Immature natural killer cell (primary cell): ENCODE measurements at regions not wholly inside any gene's neighbourhood (a gene's known extent, or its start where the extent isn't known, plus 50 kb on each side); places are given as distances from the start of the nearest gene placed in this dataset.

Experiments used
- DNase-seq, 3 donors: peaks; one replicate each; pipeline ENCODE4 v3.0.0; 2022; ENCODE audit warnings: mixed read lengths in 1 of 3
- H3K27ac Mint-ChIP-seq, 6 donors: one replicate each; pipeline ENCODE4 v1.8.0; 2020; ENCODE audit warnings: mixed read lengths in 6 of 6, mild to moderate bottlenecking in 5 of 6, inconsistent platforms in 4 of 6, moderate library complexity in 3 of 6
- H3K27me3 Mint-ChIP-seq, 3 donors: one replicate each; pipeline ENCODE4 v1.8.0; 2020 to 2021; ENCODE audit warnings: low read depth in 3 of 3, mild to moderate bottlenecking in 3 of 3, mixed read lengths in 3 of 3, moderate library complexity in 3 of 3, inconsistent platforms in 1 of 3
- H3K36me3 Mint-ChIP-seq, 3 donors: one replicate each; pipeline ENCODE4 v1.8.0; 2020; ENCODE audit warnings: mixed read lengths in 3 of 3, inconsistent platforms in 2 of 3, mild to moderate bottlenecking in 2 of 3
- H3K4me1 Mint-ChIP-seq, 2 donors: one replicate each; pipeline ENCODE4 v1.8.0; 2020; ENCODE audit warnings: inconsistent platforms in 2 of 2, mild to moderate bottlenecking in 2 of 2, mixed read lengths in 2 of 2, moderate library complexity in 1 of 2
- H3K4me3 Mint-ChIP-seq, 5 donors: one replicate each; pipeline ENCODE4 v1.8.0; 2020; ENCODE audit warnings: mild to moderate bottlenecking in 5 of 5, mixed read lengths in 5 of 5, inconsistent platforms in 3 of 5, moderate library complexity in 3 of 5
- H3K9me3 Mint-ChIP-seq, 6 donors: one replicate each; pipeline ENCODE4 v1.8.0; 2020; ENCODE audit warnings: mild to moderate bottlenecking in 6 of 6, mixed read lengths in 6 of 6, inconsistent platforms in 4 of 6, moderate library complexity in 3 of 6

DNA sequence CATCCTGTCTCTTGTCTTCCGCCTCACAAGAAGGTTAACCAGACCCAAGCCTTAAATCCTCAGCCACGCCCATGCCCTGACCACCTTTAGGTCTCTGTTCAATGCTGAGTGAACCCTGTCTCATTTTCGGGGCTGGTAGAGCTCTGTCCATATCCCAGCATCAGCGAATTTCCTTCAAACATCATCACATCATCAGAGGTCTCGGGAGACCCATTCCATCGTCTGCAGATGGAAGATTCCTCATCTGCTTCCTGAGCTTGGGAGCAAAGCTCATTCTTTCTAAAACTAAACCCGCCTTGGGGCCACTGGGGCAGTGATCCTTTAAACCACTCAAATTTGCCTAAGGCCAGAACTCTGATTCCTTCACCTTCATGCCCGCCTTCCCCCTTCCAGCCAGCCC, 173.7 kb downstream of the TTC32 start:
- no peak for DNase-seq
- H3K27ac Mint-ChIP-seq = no peak overlapping the region
- peaks cover 0 to 4% (median 0%) of the 10 kb centered on the region in 6 donors for H3K9me3 Mint-ChIP-seq
- H3K4me1 Mint-ChIP-seq = no peaks in the 10 kb centered on the region
- H3K36me3 Mint-ChIP-seq = no peaks in the 10 kb centered on the region
- H3K27me3 Mint-ChIP-seq = peaks cover 0 to 3% (median 2%) of the 10 kb centered on the region in 3 donors
- no peak overlapping the region for H3K4me3 Mint-ChIP-seq

DNA sequence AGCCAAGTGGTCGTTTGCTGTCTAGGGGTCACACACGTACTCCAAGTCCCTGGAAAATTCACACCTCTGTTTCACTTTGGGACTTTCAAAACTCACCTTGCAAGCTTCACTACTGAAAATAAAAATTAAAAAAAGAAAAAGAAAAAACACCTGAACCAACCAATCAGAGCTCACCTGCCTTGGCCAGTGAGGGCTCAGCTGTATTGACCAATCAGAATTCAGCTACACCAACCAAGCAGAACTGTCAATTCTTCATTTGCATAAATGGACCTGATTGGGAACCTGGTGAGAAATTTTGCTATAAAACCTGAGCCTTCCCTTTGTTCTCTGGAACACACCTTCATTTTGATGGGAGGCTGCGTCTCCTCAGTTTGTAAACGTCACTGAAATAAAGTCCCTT, 176.4 kb downstream of the TTC32 start:
- Mint-ChIP-seq H3K27ac (no peak overlapping the region), H3K27me3 (peaks cover 0 to 8% (median 2%) of the 10 kb centered on the region in 3 donors), H3K9me3 (peaks cover 0 to 6% (median 0%) of the 10 kb centered on the region in 6 donors), H3K4me1 (no peaks in the 10 kb centered on the region), H3K4me3 (no peak overlapping the region), H3K36me3 (no peaks in the 10 kb centered on the region)
- no peak for DNase-seq

DNA sequence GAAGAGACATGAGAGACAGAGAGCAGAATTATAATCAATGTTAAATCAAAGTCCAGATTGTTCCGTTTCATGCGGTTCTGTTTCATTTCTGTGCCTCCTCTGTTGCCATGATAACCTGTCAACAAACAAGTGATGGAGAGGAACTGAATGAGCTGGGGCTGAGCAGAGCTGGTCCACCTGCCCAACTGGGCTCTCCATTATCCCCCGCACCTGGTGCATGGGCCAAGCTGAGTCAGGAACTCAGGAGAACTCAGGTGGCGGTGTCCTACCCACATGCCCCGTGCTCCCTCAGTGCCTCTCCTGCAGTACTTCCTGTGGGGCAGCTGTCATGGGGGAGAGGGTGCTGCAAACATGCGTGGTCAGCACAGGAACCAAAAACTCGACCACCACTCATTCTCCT, 178.8 kb downstream of the TTC32 start:
- Mint-ChIP-seq H3K4me3 (no peak overlapping the region), H3K4me1 (no peaks in the 10 kb centered on the region), H3K27ac (no peak overlapping the region), H3K27me3 (peaks cover 2 to 5% (median 2%) of the 10 kb centered on the region in 3 donors), H3K9me3 (peaks cover 0 to 2% (median 0%) of the 10 kb centered on the region in 6 donors), H3K36me3 (no peaks in the 10 kb centered on the region)
- no peak for DNase-seq

DNA sequence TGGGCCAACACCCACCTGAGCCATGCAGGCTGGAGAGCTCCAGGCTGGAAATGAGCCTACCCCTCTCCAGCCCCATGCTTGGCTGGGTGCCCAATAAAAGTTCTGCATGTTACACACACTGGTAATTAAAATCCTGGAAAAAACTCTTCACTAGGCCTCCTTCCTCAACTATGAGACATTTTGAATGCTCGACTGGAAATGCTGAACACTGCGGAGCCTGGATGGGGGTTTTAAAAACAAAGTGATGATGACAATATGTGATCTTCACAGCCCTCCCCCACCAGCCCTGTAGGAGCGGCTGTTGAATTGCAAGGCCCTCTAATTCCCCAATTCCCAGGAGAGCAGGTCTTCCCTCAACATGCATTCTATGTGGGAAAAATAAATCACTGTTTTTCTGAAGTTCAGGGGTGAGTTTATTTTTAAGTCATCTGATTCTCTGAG, 179.2 kb downstream of the TTC32 start:
- Mint-ChIP-seq H3K4me3 (no peak overlapping the region), H3K27ac (no peak overlapping the region), H3K9me3 (peaks cover 0 to 2% (median 0%) of the 10 kb centered on the region in 6 donors), H3K27me3 (peaks cover 2 to 5% (median 2%) of the 10 kb centered on the region in 3 donors), H3K4me1 (no peaks in the 10 kb centered on the region), H3K36me3 (no peaks in the 10 kb centered on the region)
- no peak for DNase-seq

DNA sequence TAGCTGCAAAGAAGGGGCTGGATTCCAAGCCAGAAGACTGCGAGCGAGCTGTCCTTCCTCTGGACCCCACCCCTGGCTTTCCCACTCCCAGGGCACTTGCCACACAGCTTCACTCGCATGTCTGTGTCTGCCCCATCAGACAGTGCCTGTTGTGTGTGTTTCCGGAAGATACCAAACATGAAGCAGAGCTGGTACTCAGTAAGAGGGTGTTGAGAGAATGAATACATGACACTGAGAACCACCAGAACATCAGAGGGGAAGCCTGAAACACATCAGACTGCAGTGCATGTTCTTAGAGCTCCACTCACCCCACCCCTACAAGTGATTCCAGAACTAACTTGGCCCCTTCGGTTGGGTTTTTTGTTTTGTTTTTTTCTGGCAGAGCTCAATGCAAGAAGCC, 181.5 kb downstream of the TTC32 start:
- no peaks in the 10 kb centered on the region for H3K36me3 Mint-ChIP-seq
- H3K4me3 Mint-ChIP-seq = no peak overlapping the region
- H3K9me3 Mint-ChIP-seq = peaks cover 0 to 5% (median 0%) of the 10 kb centered on the region in 6 donors
- no peak for DNase-seq
- no peaks in the 10 kb centered on the region for H3K4me1 Mint-ChIP-seq
- no peak overlapping the region for H3K27ac Mint-ChIP-seq
- H3K27me3 Mint-ChIP-seq = peaks cover 2 to 5% (median 2%) of the 10 kb centered on the region in 3 donors

DNA sequence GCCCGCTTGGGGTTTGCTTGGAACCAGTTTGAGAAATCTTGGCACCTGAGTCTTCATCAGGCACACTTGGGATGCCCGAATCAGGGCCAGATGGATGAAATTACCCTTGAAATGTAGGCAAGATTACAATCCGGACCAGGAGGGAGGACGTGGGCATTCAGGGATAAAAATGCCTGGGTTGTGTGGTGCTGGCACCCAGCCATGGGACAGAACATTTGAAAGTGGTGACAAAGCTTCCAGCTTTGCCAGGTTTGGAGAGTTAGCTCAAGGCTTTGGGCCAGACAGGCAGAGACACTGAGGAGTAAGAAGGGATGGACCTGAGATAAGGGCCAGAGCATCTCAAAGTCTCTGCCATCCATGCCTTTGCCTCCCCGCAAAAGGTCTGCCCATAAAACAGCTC, 182.2 kb downstream of the TTC32 start:
- no peaks in the 10 kb centered on the region for H3K4me1 Mint-ChIP-seq
- no peak overlapping the region for H3K4me3 Mint-ChIP-seq
- H3K27me3 Mint-ChIP-seq = peaks cover 2 to 5% (median 2%) of the 10 kb centered on the region in 3 donors
- H3K9me3 Mint-ChIP-seq = peaks cover 0 to 6% (median 0%) of the 10 kb centered on the region in 6 donors
- no peaks in the 10 kb centered on the region for H3K36me3 Mint-ChIP-seq
- DNase-seq = no peak
- H3K27ac Mint-ChIP-seq = no peak overlapping the region

DNA sequence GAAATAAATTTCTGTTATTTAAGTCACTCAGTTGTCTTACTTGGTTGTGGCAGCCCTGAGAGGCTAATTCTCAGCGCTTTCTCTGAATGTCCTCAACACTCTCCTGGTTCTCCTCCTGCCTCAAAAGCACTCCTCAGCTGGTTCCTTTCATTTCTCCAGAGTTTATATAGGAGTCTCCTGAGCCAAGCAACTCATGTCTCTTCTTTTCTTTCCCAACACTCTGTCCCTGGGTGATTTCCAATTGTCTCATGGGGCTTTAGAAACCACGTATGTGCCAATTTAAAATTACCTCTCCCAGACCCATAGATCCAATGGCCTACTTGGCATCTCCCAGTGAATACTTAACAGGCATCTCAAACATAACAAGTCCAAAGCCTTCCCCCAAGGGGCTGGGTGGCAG, 184.3 kb downstream of the TTC32 start:
- Mint-ChIP-seq H3K9me3 (peaks cover 0 to 6% (median 0%) of the 10 kb centered on the region in 6 donors), H3K36me3 (no peaks in the 10 kb centered on the region), H3K27me3 (peaks cover 1 to 5% (median 5%) of the 10 kb centered on the region in 3 donors), H3K4me3 (no peak overlapping the region), H3K4me1 (no peaks in the 10 kb centered on the region), H3K27ac (no peak overlapping the region)
- DNase-seq = no peak

DNA sequence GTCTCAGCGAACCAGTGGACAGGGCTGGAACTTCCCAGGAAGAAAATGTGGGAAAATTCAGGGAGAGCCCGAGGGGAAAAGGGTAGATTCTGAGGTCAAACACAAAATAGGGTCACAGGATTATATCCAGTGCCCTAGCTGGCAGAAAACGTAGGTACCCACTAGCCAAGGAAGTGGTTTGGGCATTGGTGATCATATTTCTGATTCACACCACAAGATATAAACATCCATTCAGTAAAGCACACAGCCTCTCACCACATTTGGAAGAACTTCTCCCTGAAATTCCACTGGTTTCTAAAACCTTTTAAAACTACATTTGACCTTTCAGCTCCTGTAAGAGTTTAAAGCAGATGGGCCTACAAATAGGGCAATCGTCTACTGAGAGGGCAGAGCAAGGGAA, 186.9 kb downstream of the TTC32 start:
- Mint-ChIP-seq H3K4me1 (no peaks in the 10 kb centered on the region), H3K36me3 (no peaks in the 10 kb centered on the region), H3K9me3 (peaks cover 0 to 9% (median 0%) of the 10 kb centered on the region in 6 donors), H3K27ac (no peak overlapping the region), H3K27me3 (peaks cover 1 to 5% (median 1%) of the 10 kb centered on the region in 3 donors), H3K4me3 (no peak overlapping the region)
- DNase-seq = no peak

DNA sequence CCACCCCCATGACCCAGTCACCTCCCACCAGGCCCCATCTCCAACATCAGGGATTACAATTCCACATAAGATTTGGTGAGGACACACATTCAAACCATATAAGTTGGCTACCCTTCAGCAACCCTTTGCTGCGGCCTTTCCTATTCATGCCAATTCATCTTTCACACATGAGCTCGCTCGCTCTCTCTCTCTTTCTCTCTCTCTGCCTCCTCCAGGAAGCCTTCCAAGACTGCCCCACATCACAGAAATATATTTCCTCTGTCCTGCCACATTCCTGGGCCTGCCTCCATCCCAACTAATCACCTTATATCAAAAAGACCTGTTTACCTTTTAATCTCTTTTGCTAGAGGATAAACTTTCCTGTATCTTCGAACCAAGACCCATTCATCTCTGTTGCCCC, 188.9 kb downstream of the TTC32 start:
- Mint-ChIP-seq H3K27ac (no peak overlapping the region), H3K4me1 (no peaks in the 10 kb centered on the region), H3K4me3 (no peak overlapping the region), H3K27me3 (peaks cover 1 to 4% (median 2%) of the 10 kb centered on the region in 3 donors), H3K36me3 (no peaks in the 10 kb centered on the region), H3K9me3 (peaks cover 0 to 9% (median 0%) of the 10 kb centered on the region in 6 donors)
- no peak for DNase-seq

DNA sequence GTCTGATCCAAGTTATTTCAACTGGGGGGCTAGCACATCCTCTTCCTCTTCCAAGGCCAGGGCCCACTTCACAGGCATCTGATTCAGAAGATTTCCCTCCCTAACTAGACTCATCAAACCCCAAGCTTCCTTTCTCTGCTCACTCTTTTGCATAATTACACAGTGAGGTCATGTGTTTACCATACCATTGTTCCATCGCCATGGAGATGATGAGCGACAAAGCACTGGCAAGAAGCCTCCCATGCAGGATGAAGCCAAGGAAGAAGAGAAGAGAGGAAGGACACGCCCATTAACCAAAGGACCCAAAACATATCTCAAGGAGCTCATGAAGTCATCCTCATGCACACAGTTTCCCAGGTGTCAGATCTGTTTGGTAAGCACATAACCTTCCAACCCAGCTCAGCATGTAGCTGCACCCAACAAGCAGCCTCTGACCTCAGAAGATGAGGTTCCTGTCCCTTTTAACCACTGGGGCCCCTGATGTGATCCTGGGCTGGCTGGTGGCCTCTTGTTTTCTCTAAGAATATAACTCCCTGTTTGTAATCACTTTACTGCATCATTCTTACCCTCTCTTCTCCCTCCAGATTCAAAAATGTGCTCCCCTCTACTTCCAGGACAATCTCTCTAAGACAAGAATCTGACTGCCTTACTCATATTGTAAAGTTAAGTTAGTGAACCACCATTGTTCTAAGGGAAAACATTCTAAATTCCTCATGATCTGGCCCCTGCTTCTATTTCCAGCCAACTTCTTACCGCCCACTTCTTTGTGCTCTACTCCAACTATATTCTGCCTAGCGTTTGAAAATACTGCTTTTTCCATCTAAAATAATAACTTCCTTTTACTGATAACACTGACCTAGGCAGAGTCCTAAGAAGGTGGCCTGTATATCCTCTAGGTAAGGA, 190.1 kb downstream of the TTC32 start:
- H3K4me1 Mint-ChIP-seq = no peaks in the 10 kb centered on the region
- DNase-seq = no peak
- H3K9me3 Mint-ChIP-seq = peaks cover 0 to 9% (median 0%) of the 10 kb centered on the region in 6 donors
- H3K27ac Mint-ChIP-seq = no peak overlapping the region
- H3K4me3 Mint-ChIP-seq = no peak overlapping the region
- no peaks in the 10 kb centered on the region for H3K36me3 Mint-ChIP-seq
- peaks cover 1 to 4% (median 2%) of the 10 kb centered on the region in 3 donors for H3K27me3 Mint-ChIP-seq

DNA sequence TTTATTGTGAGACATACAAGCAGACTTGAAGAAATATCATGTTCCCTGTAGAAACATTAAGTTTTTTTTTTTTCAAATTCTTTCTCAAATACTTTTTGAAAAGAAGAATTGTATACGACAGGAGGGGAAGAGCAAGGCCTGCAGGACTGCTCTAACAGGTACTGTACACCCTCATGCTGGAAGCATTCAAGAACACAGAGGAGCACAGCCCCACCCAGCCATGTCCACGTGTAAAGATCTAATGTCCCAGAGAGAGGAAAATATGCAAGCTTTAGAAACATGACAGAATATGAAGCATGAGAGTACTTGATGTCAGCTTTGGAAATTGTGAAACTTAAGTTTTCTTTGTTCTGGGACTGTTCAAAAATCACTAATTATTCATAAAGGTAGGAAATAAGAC, 191.6 kb downstream of the TTC32 start:
- no peak for DNase-seq
- Mint-ChIP-seq H3K27ac (no peak overlapping the region), H3K27me3 (peaks cover 1 to 6% (median 2%) of the 10 kb centered on the region in 3 donors), H3K4me3 (no peak overlapping the region), H3K36me3 (no peaks in the 10 kb centered on the region), H3K4me1 (no peaks in the 10 kb centered on the region), H3K9me3 (peaks cover 0 to 6% (median 0%) of the 10 kb centered on the region in 6 donors)

DNA sequence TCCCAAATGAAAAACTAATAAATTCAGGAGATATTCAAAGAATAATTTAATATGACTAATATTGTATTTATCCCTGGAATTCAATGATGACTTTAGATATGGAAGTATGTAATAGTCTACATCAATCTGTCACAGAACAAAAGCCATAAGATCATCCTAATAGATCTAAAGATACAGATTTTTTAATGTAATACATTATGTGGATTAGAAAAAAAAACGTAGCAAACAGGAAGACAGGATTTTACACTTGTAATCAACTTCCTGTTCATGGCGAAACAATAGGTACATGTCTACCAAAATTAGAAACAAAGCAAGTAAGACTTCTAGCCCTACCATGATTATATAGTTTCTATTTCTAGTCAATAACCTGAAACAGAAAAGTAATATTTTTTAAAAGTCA, 192.2 kb downstream of the TTC32 start:
- H3K4me3 Mint-ChIP-seq = no peak overlapping the region
- H3K4me1 Mint-ChIP-seq = no peaks in the 10 kb centered on the region
- H3K27ac Mint-ChIP-seq = no peak overlapping the region
- H3K9me3 Mint-ChIP-seq = peaks cover 0 to 5% (median 0%) of the 10 kb centered on the region in 6 donors
- no peak for DNase-seq
- peaks cover 1 to 6% (median 2%) of the 10 kb centered on the region in 3 donors for H3K27me3 Mint-ChIP-seq
- H3K36me3 Mint-ChIP-seq = no peaks in the 10 kb centered on the region

DNA sequence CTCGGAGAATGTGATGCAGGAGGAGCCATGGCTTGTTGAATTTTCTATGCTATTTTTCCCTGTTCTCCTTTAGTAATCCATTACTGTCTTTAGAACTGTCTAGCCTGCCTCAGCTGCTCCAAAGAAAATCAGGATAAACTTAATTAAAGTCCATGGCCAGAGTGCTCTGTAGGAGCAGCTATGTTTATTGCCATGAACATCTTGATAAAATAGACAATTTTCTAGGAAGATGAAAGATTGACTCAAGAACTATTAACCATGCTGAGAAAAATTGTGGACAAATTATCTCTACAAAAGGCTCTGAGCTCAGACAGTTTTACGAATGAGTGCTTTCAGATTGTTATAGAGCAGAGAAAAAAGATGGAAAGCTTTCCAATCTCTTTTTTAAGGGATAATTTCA, 193.0 kb downstream of the TTC32 start:
- no peaks in the 10 kb centered on the region for H3K36me3 Mint-ChIP-seq
- no peak overlapping the region for H3K27ac Mint-ChIP-seq
- H3K4me1 Mint-ChIP-seq = no peaks in the 10 kb centered on the region
- H3K4me3 Mint-ChIP-seq = no peak overlapping the region
- peaks cover 0 to 7% (median 6%) of the 10 kb centered on the region in 3 donors for H3K27me3 Mint-ChIP-seq
- no peak for DNase-seq
- H3K9me3 Mint-ChIP-seq = peaks cover 0 to 5% (median 0%) of the 10 kb centered on the region in 6 donors

DNA sequence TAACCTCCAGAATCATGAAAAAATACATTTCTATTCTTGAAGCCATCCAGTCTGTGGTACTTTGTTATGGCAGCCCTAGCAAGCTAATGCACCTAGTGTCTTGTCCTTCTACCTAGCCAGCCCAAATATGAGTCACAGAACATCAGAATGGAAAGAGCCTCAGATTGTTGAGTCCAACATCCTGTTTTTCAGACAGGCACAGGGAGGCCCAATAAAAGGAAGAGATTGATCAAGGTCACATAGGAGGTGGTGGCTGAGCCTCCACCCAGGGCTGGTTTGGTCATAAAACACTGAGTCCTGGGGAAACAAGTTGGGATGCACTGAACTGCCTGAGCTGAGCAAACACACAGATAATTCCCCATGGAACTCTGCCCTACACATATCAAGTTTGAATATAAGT, 195.5 kb downstream of the TTC32 start:
- no peaks in the 10 kb centered on the region for H3K36me3 Mint-ChIP-seq
- H3K4me1 Mint-ChIP-seq = no peaks in the 10 kb centered on the region
- H3K27me3 Mint-ChIP-seq = peaks cover 4 to 7% (median 6%) of the 10 kb centered on the region in 3 donors
- H3K27ac Mint-ChIP-seq = no peak overlapping the region
- peaks cover 0 to 4% (median 0%) of the 10 kb centered on the region in 6 donors for H3K9me3 Mint-ChIP-seq
- DNase-seq = no peak
- H3K4me3 Mint-ChIP-seq = no peak overlapping the region
